ENCODE measurements at regions not wholly inside any gene's neighbourhood (a gene's known extent, or its start where the extent isn't known, plus 50 kb on each side); places are given as distances from the start of the nearest gene placed in this dataset.

- H3K4me1 ChIP-seq = no peaks in the 10 kb centered on the region
- H3K36me3 ChIP-seq = no peaks in the 10 kb centered on the region
- no peaks in the 10 kb centered on the region for H3K27me3 ChIP-seq
- H3K27ac ChIP-seq = no peak overlapping the region
- 37 to 77% (median 59%) methylated on average over 3 to 4 of the region's 4 CpGs for WGBS, 5 donors
- DNase-seq = peak in 1 of 2 donors; percentile 5
- intact Hi-C loops (cut with DNase I; ENCODE audit: low total_unique reads) = no loop called here
- TF ChIP-seq EP300 (IDR thresholded peaks at IDR 0.05) = no peak
- no peak for TF ChIP-seq POLR2AphosphoS5 (IDR thresholded peaks at IDR 0.05)
- TF ChIP-seq, protein P1, sequence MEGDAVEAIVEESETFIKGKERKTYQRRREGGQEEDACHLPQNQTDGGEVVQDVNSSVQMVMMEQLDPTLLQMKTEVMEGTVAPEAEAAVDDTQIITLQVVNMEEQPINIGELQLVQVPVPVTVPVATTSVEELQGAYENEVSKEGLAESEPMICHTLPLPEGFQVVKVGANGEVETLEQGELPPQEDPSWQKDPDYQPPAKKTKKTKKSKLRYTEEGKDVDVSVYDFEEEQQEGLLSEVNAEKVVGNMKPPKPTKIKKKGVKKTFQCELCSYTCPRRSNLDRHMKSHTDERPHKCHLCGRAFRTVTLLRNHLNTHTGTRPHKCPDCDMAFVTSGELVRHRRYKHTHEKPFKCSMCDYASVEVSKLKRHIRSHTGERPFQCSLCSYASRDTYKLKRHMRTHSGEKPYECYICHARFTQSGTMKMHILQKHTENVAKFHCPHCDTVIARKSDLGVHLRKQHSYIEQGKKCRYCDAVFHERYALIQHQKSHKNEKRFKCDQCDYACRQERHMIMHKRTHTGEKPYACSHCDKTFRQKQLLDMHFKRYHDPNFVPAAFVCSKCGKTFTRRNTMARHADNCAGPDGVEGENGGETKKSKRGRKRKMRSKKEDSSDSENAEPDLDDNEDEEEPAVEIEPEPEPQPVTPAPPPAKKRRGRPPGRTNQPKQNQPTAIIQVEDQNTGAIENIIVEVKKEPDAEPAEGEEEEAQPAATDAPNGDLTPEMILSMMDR (IDR thresholded peaks at IDR 0.05) = no peak
- TF ChIP-seq POLR2A (IDR thresholded peaks at IDR 0.05) = no peak
- no peak overlapping the region for H3K4me3 ChIP-seq
- H3K9me3 ChIP-seq = no peaks in the 10 kb centered on the region
Measured at GRCh38 chr6:51265426-51265825, 446.8 kb downstream of the TFAP2B start.

- DNase-seq = no peak
- H3K27ac ChIP-seq = no peak overlapping the region
- intact Hi-C loops (cut with DNase I; ENCODE audit: low total_unique reads) = no loop called here
- H3K9me3 ChIP-seq = no peaks in the 10 kb centered on the region
- TF ChIP-seq, protein P1 (IDR thresholded peaks at IDR 0.05) = no peak
- no peak for TF ChIP-seq EP300 (IDR thresholded peaks at IDR 0.05)
- no peak for TF ChIP-seq POLR2AphosphoS5 (IDR thresholded peaks at IDR 0.05)
- no peak for TF ChIP-seq POLR2A (IDR thresholded peaks at IDR 0.05)
- H3K27me3 ChIP-seq = no peaks in the 10 kb centered on the region
- H3K4me3 ChIP-seq = no peak overlapping the region
- 32 to 77% (median 51%) methylated on average over 1 of the region's 1 CpG for WGBS, 5 donors
- H3K36me3 ChIP-seq = no peaks in the 10 kb centered on the region
- no peaks in the 10 kb centered on the region for H3K4me1 ChIP-seq
Measured at GRCh38 chr6:51266604-51267003, 447.9 kb downstream of the TFAP2B start.

DNA sequence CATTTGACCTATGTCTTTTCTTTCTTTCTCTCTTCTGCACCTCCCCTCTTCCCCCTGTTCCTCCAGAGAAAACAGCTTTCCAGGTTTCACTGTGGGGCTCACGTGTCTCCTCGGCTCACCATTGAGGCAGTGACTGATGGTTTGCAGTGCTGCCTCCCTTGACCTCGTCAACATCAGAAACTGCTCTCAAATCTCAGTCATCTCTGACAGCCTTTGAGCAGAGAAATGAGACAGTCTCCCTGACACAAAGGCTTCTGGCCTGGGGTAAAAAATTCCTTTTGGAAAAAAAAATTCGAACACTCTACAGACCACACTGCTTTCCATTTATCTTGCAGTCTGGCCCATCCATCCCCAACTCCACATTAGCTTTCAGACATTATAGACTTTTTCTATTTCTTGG, 450.0 kb downstream of the TFAP2B start:
- 36 to 56% (median 45%) methylated on average over 4 of the region's 4 CpGs for WGBS, 5 donors
- intact Hi-C loops (cut with DNase I; ENCODE audit: low total_unique reads) = no loop called here

DNA sequence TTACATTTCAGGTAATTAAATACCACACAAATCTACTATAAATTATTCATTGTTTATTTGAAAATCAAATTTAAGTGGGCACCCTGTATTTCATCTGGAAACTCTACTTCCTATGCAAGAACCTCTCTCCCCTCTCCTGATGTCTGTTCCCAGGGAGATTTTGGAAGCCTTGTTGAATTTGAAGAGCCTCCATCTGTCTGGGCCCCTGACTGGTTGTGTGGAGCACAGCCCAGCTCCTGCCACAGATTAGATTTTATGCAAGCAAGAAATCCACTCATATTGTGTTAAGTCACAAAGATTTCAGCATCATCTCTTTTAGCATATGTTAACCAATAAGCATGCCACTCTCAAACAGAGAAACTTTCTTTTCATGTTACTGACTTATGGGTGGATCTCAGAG, 451.2 kb downstream of the TFAP2B start:
- Histone ChIP-seq H3K4me1 (no peaks in the 10 kb centered on the region), H3K27me3 (no peaks in the 10 kb centered on the region), H3K4me3 (no peak overlapping the region), H3K9me3 (no peaks in the 10 kb centered on the region), H3K27ac (no peak overlapping the region), H3K36me3 (no peaks in the 10 kb centered on the region)
- TF ChIP-seq POLR2A (IDR thresholded peaks at IDR 0.05) = no peak
- no peak for TF ChIP-seq POLR2AphosphoS5 (IDR thresholded peaks at IDR 0.05)
- TF ChIP-seq, protein P1 (IDR thresholded peaks at IDR 0.05) = no peak
- TF ChIP-seq EP300 (IDR thresholded peaks at IDR 0.05) = no peak
- DNase-seq = no peak
- intact Hi-C loops (cut with DNase I; ENCODE audit: low total_unique reads) = no loop called here

More for the DNA sequence above, 450.0 kb downstream of the TFAP2B start:
- Histone ChIP-seq H3K4me1 (no peaks in the 10 kb centered on the region), H3K27ac (no peak overlapping the region), H3K27me3 (no peaks in the 10 kb centered on the region), H3K9me3 (no peaks in the 10 kb centered on the region), H3K36me3 (no peaks in the 10 kb centered on the region), H3K4me3 (no peak overlapping the region)
- DNase-seq = no peak
- TF ChIP-seq POLR2A (IDR thresholded peaks at IDR 0.05) (no peak), EP300 (IDR thresholded peaks at IDR 0.05) (no peak), POLR2AphosphoS5 (IDR thresholded peaks at IDR 0.05) (no peak)
- TF ChIP-seq, protein P1 (IDR thresholded peaks at IDR 0.05) = no peak

Data from stomach (tissue), 8 donors.